SK-N-SH treated with all-trans-retinoic acid at 6 μM for 48 hours (cell line): ENCODE measurements at regions not wholly inside any gene's neighbourhood (a gene's known extent, or its start where the extent isn't known, plus 50 kb on each side); places are given as distances from the start of the nearest gene placed in this dataset.

ENCODE experiments used
- ATAC-seq: fragments of 200-7000 bp; cut with Tn5 transposase; 3 replicates; pipeline ENCODE4 v1.9.1; 2020; ENCODE audit warnings: mild to moderate bottlenecking, moderate library complexity
- ARNTL ChIP-seq: fragments of 450-650 bp; formaldehyde crosslinking; IDR thresholded peaks from 2 replicates; pipeline ENCODE4 v1.5.0; 2020; ENCODE audit warnings: low read depth, mild to moderate bottlenecking, moderate library complexity, borderline replicate concordance
- BACH2 ChIP-seq: fragments of 250-450 bp; sonication (Bioruptor Pico); IDR thresholded peaks from 2 replicates; pipeline ENCODE4 v1.9.0; 2021; ENCODE audit warnings: mild to moderate bottlenecking, borderline replicate concordance
- CSDC2 ChIP-seq: fragments of 250-450 bp; sonication (Bioruptor Pico); IDR thresholded peaks from 2 replicates; pipeline ENCODE4 v1.5.0; 2020; ENCODE audit warnings: mild to moderate bottlenecking, moderate library complexity
- GLIS3 ChIP-seq: fragments of 250-450 bp; sonication (Bioruptor Pico); IDR thresholded peaks from 2 replicates; pipeline ENCODE4 v1.5.0; 2020; ENCODE audit warnings: mild to moderate bottlenecking, moderate library complexity
- ISL1 ChIP-seq: fragments of 250-450 bp; sonication (Bioruptor Pico); IDR thresholded peaks from 2 replicates; pipeline ENCODE4 v2.1.2; 2022; ENCODE audit warnings: mild to moderate bottlenecking, moderate library complexity
- OSR1 ChIP-seq: fragments of 250-450 bp; sonication (Bioruptor Pico); IDR thresholded peaks from 2 replicates; pipeline ENCODE4 v1.8.0; 2022; ENCODE audit warnings: moderate library complexity, mild to moderate bottlenecking, inconsistent platforms
- RARB ChIP-seq: fragments of 250-450 bp; sonication (Bioruptor Pico); IDR thresholded peaks from 2 replicates; pipeline ENCODE4 v1.8.0; 2021; ENCODE audit warnings: mild to moderate bottlenecking, moderate library complexity
- SNAI2 ChIP-seq: fragments of 250-450 bp; sonication (Bioruptor Pico); IDR thresholded peaks from 2 replicates; pipeline ENCODE4 v1.5.0; 2020; ENCODE audit warnings: mild to moderate bottlenecking, moderate library complexity
- TCF4 ChIP-seq: fragments of 250-450 bp; sonication (Bioruptor Pico); IDR thresholded peaks from 2 replicates; pipeline ENCODE4 v1.8.0; 2021; ENCODE audit warnings: mild to moderate bottlenecking, moderate library complexity, borderline replicate concordance
- TOX ChIP-seq: fragments of 250-450 bp; sonication (Bioruptor Pico); IDR thresholded peaks from 2 replicates; pipeline ENCODE4 v1.8.0; 2021; ENCODE audit warnings: mild to moderate bottlenecking, moderate library complexity, borderline replicate concordance
- ZC3H10 ChIP-seq: fragments of 250-450 bp; sonication (Bioruptor Pico); IDR thresholded peaks from 2 replicates; pipeline ENCODE4 v1.5.1; 2021; ENCODE audit warnings: mild to moderate bottlenecking, moderate library complexity
- ZFP3 ChIP-seq: fragments of 250-450 bp; sonication (Bioruptor Pico); IDR thresholded peaks from 2 replicates; pipeline ENCODE4 v1.5.0; 2020; ENCODE audit warnings: mild to moderate bottlenecking, moderate library complexity
- ZFP30 ChIP-seq: fragments of 450-650 bp; formaldehyde crosslinking; IDR thresholded peaks from 2 replicates; pipeline ENCODE4 v1.5.0; 2022; ENCODE audit warnings: mild to moderate bottlenecking, moderate library complexity
- ZNF565 ChIP-seq: fragments of 450-650 bp; formaldehyde crosslinking; conservative IDR thresholded peaks from 2 replicates; pipeline ENCODE4 v1.5.0; 2020; ENCODE audit warnings: low read depth, mild to moderate bottlenecking, moderate library complexity
- ZNF70 ChIP-seq: fragments of 450-650 bp; formaldehyde crosslinking; IDR thresholded peaks from 2 replicates; pipeline ENCODE4 v1.5.0; 2020; ENCODE audit warnings: mild to moderate bottlenecking, moderate library complexity
- ZNF8 ChIP-seq: fragments of 450-650 bp; formaldehyde crosslinking; IDR thresholded peaks from 2 replicates; pipeline ENCODE4 v1.5.0; 2020; ENCODE audit warnings: mild to moderate bottlenecking, moderate library complexity
- TF ChIP-seq, protein P1 (sequence below): fragments of 250-450 bp; sonication (Bioruptor Pico); IDR thresholded peaks from 2 replicates; pipeline ENCODE4 v1.5.1; 2020; ENCODE audit warnings: low read depth, mild to moderate bottlenecking, moderate library complexity
- TF ChIP-seq, protein P2 (sequence below): fragments of 250-450 bp; sonication (Bioruptor Pico); IDR thresholded peaks from 2 replicates; pipeline ENCODE4 v1.5.0; 2020; ENCODE audit warnings: mild to moderate bottlenecking, moderate library complexity
- TF ChIP-seq, protein P3 (sequence below): fragments of 250-450 bp; sonication (Bioruptor Pico); IDR thresholded peaks from 2 replicates; pipeline ENCODE4 v1.5.1; 2021; ENCODE audit warnings: mild to moderate bottlenecking, moderate library complexity
- TF ChIP-seq, protein P4 (sequence below): fragments of 250-450 bp; sonication (Bioruptor Pico); IDR thresholded peaks from 2 replicates; pipeline ENCODE4 v1.8.0; 2021; ENCODE audit warnings: low read depth, mild to moderate bottlenecking, moderate library complexity, borderline replicate concordance

DNA sequence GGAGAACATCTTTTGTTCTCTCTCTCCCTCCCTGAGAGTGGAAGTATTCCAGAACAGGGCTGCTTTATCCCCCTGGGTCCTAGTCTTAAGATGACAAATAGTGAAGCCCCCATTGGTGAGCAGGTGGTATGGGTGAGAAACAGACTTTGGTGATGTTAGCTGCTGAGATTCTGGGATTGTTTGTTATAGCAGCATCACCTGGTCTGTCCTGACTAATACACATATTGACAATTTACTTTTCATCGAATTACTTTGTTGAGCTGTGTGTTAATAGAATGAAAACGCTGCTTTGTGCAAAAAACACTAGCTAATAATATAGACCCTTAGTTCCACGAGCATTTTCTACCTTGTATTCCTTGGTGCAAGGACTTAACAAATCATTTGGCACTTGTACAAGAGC, 133.5 kb downstream of the ASMT start:
- no peak for ATAC-seq
- TF ChIP-seq ZNF565 (CRISPR knock-in tag) (no peak), ZFP30 (CRISPR knock-in tag) (no peak), OSR1 (CRISPR knock-in tag) (no peak)
- TF ChIP-seq, protein P1, sequence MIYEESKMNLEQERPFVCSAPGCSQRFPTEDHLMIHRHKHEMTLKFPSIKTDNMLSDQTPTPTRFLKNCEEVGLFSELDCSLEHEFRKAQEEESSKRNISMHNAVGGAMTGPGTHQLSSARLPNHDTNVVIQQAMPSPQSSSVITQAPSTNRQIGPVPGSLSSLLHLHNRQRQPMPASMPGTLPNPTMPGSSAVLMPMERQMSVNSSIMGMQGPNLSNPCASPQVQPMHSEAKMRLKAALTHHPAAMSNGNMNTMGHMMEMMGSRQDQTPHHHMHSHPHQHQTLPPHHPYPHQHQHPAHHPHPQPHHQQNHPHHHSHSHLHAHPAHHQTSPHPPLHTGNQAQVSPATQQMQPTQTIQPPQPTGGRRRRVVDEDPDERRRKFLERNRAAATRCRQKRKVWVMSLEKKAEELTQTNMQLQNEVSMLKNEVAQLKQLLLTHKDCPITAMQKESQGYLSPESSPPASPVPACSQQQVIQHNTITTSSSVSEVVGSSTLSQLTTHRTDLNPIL (CRISPR knock-in tag), result no peak
- TF ChIP-seq, protein P2, sequence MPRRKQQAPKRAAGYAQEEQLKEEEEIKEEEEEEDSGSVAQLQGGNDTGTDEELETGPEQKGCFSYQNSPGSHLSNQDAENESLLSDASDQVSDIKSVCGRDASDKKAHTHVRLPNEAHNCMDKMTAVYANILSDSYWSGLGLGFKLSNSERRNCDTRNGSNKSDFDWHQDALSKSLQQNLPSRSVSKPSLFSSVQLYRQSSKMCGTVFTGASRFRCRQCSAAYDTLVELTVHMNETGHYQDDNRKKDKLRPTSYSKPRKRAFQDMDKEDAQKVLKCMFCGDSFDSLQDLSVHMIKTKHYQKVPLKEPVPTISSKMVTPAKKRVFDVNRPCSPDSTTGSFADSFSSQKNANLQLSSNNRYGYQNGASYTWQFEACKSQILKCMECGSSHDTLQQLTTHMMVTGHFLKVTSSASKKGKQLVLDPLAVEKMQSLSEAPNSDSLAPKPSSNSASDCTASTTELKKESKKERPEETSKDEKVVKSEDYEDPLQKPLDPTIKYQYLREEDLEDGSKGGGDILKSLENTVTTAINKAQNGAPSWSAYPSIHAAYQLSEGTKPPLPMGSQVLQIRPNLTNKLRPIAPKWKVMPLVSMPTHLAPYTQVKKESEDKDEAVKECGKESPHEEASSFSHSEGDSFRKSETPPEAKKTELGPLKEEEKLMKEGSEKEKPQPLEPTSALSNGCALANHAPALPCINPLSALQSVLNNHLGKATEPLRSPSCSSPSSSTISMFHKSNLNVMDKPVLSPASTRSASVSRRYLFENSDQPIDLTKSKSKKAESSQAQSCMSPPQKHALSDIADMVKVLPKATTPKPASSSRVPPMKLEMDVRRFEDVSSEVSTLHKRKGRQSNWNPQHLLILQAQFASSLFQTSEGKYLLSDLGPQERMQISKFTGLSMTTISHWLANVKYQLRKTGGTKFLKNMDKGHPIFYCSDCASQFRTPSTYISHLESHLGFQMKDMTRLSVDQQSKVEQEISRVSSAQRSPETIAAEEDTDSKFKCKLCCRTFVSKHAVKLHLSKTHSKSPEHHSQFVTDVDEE (CRISPR knock-in tag), result no peak

DNA sequence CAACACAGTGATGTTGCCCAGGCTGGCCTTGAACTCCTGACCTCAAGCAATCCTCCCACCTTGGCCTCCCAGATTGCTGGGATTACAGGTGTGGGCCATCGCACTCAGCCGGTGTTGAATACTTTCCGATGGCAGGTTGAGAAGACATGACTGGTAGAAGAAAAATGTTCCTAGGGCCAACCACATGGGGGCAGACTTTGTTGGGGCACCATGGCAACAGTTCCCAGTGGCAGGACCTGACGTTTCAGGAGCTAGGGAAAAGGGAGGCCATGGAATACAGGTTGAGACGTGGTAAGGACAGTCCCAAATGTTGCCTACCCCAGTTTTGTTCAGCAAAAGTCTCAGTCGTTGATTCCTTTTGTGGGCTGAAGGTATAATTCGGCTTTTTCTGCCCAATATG, 134.6 kb downstream of the ASMT start:
- ATAC-seq, result no peak
- TF ChIP-seq, protein P1 (CRISPR knock-in tag), result no peak
- no peak for TF ChIP-seq SNAI2 (CRISPR knock-in tag)
- no peak for TF ChIP-seq ZFP3
- TF ChIP-seq RARB, result no peak
- no peak for TF ChIP-seq ZNF70
- no peak for TF ChIP-seq BACH2 (CRISPR knock-in tag)
- TF ChIP-seq ZFP30 (CRISPR knock-in tag), result no peak
- no peak for TF ChIP-seq TOX (CRISPR knock-in tag)
- TF ChIP-seq OSR1 (CRISPR knock-in tag), result no peak
- TF ChIP-seq ISL1 (CRISPR knock-in tag), result no peak
- TF ChIP-seq, protein P2 (CRISPR knock-in tag), result no peak
- TF ChIP-seq ARNTL (CRISPR knock-in tag), result no peak
- TF ChIP-seq TCF4 (CRISPR knock-in tag), result no peak
- no peak for TF ChIP-seq ZC3H10 (CRISPR knock-in tag)
- TF ChIP-seq CSDC2, result no peak
- TF ChIP-seq, protein P3, sequence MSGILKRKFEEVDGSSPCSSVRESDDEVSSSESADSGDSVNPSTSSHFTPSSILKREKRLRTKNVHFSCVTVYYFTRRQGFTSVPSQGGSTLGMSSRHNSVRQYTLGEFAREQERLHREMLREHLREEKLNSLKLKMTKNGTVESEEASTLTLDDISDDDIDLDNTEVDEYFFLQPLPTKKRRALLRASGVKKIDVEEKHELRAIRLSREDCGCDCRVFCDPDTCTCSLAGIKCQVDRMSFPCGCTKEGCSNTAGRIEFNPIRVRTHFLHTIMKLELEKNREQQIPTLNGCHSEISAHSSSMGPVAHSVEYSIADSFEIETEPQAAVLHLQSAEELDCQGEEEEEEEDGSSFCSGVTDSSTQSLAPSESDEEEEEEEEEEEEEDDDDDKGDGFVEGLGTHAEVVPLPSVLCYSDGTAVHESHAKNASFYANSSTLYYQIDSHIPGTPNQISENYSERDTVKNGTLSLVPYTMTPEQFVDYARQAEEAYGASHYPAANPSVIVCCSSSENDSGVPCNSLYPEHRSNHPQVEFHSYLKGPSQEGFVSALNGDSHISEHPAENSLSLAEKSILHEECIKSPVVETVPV (CRISPR knock-in tag), result no peak
- TF ChIP-seq ZNF8 (CRISPR knock-in tag), result no peak

DNA sequence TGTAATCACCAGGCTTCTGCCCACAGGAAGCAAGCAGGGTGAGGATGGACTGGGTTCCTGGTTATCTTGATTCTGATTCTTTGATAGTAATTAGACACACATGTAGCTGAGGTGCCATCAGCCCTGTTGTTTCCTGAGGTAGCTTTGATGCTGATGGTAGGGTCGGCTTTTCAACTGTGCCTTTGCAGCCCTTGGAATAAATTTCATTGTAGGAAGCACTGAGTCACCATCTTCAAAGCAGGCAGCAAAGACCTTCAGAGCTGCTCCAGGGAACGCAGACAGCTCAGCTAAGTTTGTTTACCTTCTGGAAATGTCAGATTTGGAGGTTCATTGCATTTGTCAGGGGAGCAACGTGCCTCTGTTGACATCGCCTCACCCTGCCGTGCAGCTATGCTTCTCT, 135.4 kb downstream of the ASMT start:
- no peak for ATAC-seq
- TF ChIP-seq CSDC2 (no peak), TOX (CRISPR knock-in tag) (no peak), GLIS3 (no peak), BACH2 (CRISPR knock-in tag) (no peak), RARB (no peak), ISL1 (CRISPR knock-in tag) (no peak), ZNF565 (CRISPR knock-in tag) (no peak)
- TF ChIP-seq, protein P2 (CRISPR knock-in tag), result no peak
- TF ChIP-seq, protein P4, sequence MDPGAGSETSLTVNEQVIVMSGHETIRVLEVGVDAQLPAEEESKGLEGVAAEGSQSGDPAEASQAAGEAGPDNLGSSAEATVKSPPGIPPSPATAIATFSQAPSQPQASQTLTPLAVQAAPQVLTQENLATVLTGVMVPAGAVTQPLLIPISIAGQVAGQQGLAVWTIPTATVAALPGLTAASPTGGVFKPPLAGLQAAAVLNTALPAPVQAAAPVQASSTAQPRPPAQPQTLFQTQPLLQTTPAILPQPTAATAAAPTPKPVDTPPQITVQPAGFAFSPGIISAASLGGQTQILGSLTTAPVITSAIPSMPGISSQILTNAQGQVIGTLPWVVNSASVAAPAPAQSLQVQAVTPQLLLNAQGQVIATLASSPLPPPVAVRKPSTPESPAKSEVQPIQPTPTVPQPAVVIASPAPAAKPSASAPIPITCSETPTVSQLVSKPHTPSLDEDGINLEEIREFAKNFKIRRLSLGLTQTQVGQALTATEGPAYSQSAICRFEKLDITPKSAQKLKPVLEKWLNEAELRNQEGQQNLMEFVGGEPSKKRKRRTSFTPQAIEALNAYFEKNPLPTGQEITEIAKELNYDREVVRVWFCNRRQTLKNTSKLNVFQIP (CRISPR knock-in tag), result no peak
- TF ChIP-seq, protein P3 (CRISPR knock-in tag), result no peak
